PFSK-1 (cell line): ENCODE measurements at regions not wholly inside any gene's neighbourhood (a gene's known extent, or its start where the extent isn't known, plus 50 kb on each side); places are given as distances from the start of the nearest gene placed in this dataset.

ENCODE experiments used
- FOXP2 ChIP-seq: optimal IDR thresholded peaks from 2 replicates; pipeline ENCODE3; 2011; ENCODE audit warnings: borderline replicate concordance, control low read depth, inconsistent platforms; ENCODE audit not compliant: insufficient read depth; ENCODE audit errors: extremely low read length, extremely low read depth
- POLR2AphosphoS5 ChIP-seq: IDR thresholded peaks from 2 replicates; pipeline ENCODE4 v1.6.1; 2012; ENCODE audit warnings: low read depth, mild to moderate bottlenecking, control low read depth, low read length, moderate library complexity
- SIN3A ChIP-seq: IDR thresholded peaks from 2 replicates; pipeline ENCODE4 v1.6.1; 2012; ENCODE audit warnings: mild to moderate bottlenecking, low read length, moderate library complexity, borderline replicate concordance; ENCODE audit not compliant: insufficient read depth
- TAF1 ChIP-seq: IDR thresholded peaks from 2 replicates; pipeline ENCODE4 v1.6.1; 2012; ENCODE audit warnings: low read length, control low read depth, borderline replicate concordance; ENCODE audit not compliant: insufficient read depth
- TF ChIP-seq, protein P1 (sequence below), 2 experiments: IDR thresholded peaks; 2 replicates each; pipeline versions ENCODE4 v1.6.1 to v1.8.0; 2011 to 2012; ENCODE audit warnings: low read depth in 2 of 2, low read length in 2 of 2, control low read depth in 1 of 2, inconsistent platforms in 1 of 2, mild to moderate bottlenecking in 1 of 2, moderate library complexity in 1 of 2; ENCODE audit not compliant: insufficient read depth in 1 of 2

DNA sequence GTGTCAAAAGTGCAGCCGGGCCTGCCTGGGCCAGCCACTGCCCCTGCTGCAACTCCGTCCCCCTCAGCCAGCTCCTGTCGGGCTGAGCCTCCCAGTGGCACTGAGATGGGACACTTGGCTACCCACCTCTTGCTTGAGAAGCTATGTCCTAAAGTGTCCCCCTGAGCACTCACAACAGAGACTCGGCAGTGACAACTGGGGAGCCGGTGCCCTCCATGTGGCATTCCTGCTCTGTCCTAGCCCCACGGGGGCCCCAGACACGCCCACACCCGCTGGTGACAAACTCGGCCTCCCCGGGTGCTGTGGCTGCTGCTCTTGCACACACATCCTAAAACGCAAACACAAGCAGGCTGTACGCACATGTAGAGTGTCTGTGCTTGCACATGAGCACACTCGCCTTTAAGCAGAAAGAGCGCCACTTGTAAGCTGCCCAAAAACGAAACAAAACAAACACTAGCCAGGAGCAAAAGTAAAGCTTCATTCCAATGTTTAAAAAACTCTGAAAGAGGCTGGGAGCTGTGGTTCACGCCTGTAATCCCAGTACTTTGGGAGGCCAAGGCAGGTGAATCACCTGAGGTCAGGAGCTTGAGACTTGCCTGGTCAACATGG, 253.9 kb downstream of the RBFOX3 start:
- TF ChIP-seq SIN3A = no peak
- TF ChIP-seq, protein P1, sequence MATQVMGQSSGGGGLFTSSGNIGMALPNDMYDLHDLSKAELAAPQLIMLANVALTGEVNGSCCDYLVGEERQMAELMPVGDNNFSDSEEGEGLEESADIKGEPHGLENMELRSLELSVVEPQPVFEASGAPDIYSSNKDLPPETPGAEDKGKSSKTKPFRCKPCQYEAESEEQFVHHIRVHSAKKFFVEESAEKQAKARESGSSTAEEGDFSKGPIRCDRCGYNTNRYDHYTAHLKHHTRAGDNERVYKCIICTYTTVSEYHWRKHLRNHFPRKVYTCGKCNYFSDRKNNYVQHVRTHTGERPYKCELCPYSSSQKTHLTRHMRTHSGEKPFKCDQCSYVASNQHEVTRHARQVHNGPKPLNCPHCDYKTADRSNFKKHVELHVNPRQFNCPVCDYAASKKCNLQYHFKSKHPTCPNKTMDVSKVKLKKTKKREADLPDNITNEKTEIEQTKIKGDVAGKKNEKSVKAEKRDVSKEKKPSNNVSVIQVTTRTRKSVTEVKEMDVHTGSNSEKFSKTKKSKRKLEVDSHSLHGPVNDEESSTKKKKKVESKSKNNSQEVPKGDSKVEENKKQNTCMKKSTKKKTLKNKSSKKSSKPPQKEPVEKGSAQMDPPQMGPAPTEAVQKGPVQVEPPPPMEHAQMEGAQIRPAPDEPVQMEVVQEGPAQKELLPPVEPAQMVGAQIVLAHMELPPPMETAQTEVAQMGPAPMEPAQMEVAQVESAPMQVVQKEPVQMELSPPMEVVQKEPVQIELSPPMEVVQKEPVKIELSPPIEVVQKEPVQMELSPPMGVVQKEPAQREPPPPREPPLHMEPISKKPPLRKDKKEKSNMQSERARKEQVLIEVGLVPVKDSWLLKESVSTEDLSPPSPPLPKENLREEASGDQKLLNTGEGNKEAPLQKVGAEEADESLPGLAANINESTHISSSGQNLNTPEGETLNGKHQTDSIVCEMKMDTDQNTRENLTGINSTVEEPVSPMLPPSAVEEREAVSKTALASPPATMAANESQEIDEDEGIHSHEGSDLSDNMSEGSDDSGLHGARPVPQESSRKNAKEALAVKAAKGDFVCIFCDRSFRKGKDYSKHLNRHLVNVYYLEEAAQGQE (IDR thresholded peaks at IDR 0.05; ENCODE audit: insufficient read depth in 1 of 2, low read depth in 2 of 2, low read length in 2 of 2) = no peak
- no peak for TF ChIP-seq FOXP2
- TF ChIP-seq TAF1 = no peak
- TF ChIP-seq POLR2AphosphoS5 = no peak

DNA sequence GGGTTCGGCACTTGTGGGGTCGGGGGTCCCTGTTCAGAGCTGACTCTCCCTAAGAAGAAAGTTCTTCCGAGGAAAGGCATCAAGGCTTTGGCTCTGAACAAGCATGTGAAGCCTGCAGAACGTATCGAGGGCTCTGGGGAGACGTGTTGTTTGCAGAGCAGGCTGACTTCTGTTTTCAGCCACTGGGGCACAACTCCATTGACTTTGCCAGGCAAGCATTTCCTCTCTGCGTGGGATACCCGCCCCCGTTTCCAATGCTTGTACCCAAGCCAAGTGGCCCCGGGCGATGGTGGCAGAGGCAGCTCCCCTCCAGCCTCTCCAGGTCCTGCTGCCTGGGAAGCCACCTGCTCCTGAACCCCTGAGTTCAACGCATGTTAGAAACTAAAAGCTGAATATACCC, 255.7 kb downstream of the RBFOX3 start:
- no peak for TF ChIP-seq TAF1
- TF ChIP-seq SIN3A = no peak
- TF ChIP-seq FOXP2 = no peak
- TF ChIP-seq POLR2AphosphoS5 = no peak

- TF ChIP-seq, protein P1 (IDR thresholded peaks at IDR 0.05; ENCODE audit: insufficient read depth in 1 of 2, low read depth in 2 of 2, low read length in 2 of 2) = no peak
- TF ChIP-seq SIN3A = no peak
Observed at GRCh38 chr17:79354173-79354820, 256.6 kb downstream of the RBFOX3 start.

DNA sequence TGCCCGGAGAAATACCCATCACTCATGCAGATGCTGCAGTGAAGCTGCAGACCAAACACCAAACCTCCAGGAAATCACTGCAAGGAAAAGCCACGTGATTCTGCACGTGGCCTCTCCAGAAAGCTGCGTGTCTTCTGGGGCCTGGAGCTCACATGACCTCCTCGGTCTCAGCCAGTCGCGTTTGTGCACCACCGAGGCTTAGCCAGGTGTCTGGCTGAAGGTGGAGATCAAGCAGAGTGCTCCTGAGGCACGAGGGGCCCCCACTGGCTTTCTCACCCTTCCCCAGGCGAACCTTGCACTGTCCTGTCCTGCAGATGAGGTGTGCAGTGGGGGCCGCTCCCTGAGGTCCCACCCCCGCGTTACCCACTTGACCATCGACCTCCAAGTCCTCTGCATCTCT, 257.3 kb downstream of the RBFOX3 start:
- TF ChIP-seq, protein P1 (IDR thresholded peaks at IDR 0.05; ENCODE audit: insufficient read depth in 1 of 2, low read depth in 2 of 2, low read length in 2 of 2) = no peak
- TF ChIP-seq TAF1 = no peak
- no peak for TF ChIP-seq FOXP2
- TF ChIP-seq POLR2AphosphoS5 = no peak
- TF ChIP-seq SIN3A = no peak

DNA sequence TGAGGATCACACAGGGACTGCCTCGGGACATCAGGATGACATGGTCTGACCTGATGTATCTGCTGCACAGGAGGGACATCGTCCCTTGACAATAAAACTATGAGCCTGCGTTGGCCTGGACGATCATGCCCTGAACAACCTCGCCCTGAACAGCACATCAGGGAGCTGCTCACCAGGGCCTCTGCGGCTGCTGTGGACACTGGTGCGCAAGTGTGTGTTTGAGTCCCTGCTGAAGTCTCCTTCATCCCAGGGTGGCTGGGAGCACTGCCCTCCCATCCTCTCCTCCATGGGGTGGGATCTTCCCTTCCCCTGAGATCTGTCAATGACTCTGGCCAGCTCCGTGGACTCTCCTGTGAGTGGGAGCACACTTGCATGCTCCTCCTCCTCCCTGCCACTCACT, 257.8 kb downstream of the RBFOX3 start:
- TF ChIP-seq SIN3A (no peak), POLR2AphosphoS5 (no peak), TAF1 (no peak)
- TF ChIP-seq, protein P1 (IDR thresholded peaks at IDR 0.05; ENCODE audit: insufficient read depth in 1 of 2, low read depth in 2 of 2, low read length in 2 of 2) = no peak
